ENCODE measurements at regions not wholly inside any gene's neighbourhood (a gene's known extent, or its start where the extent isn't known, plus 50 kb on each side); places are given as distances from the start of the nearest gene placed in this dataset.
A peak's percentile ranks its signal among the peaks of the same experiment; 100 is the strongest.

DNA sequence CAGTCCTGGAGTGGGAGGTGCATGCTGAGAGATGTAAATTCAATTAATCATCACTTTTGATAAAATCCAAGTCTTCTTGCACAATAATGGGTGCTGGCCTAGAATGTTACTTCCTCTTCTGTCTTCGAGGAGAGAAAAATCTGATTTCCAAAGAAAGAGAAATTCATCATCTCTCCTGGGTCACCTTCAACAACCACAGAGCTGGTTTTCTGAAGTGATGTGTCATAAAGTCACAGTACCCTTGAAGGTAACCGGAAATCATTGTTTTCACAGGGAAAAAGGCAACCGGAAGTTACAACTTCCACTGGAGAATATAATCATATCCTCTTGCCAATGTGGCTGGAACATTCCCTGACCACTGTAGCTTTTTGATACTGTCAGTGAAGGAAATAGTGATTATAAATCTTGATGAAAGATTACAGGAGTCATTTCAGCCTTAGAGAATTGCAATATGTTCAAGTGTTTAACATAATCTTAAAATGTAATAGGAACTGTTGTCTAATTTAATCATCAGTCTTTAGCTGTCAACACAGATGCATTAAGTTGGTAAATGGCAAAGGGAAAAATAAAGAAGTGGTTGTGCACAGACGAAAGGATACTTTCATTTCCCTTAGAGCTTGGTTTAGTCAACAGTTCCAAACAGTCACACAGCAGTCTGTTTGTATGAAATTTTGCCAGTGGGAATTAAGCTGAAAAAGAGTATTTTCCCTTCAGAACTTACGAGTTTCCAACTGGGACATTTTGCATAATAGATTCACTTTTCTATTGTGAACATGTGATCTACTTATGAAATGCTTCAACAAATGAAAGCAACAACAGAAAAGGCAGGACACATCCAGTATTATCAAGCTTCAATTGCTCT lies 106.5 kb upstream of the SLC4A7 start:
- Histone ChIP-seq H3K4me1 (peaks cover 8 to 20% of the 10 kb centered on the region in 2 donors), H3K36me3 (no peaks in the 10 kb centered on the region), H3K27ac (peak overlapping the region; percentile 77 to 92), H3K9me3 (no peaks in the 10 kb centered on the region), H3K4me3 (peak overlapping the region in 2 of 3 donors; percentile 3 to 19), H3K27me3 (no peaks in the 10 kb centered on the region)
- no peak for DNase-seq (ENCODE audit: low spot score in 2 of 2)
- peak in 1 of 3 donors; percentile 17 for TF ChIP-seq POLR2AphosphoS5 (IDR thresholded peaks at IDR 0.05)
- TF ChIP-seq, protein P1, sequence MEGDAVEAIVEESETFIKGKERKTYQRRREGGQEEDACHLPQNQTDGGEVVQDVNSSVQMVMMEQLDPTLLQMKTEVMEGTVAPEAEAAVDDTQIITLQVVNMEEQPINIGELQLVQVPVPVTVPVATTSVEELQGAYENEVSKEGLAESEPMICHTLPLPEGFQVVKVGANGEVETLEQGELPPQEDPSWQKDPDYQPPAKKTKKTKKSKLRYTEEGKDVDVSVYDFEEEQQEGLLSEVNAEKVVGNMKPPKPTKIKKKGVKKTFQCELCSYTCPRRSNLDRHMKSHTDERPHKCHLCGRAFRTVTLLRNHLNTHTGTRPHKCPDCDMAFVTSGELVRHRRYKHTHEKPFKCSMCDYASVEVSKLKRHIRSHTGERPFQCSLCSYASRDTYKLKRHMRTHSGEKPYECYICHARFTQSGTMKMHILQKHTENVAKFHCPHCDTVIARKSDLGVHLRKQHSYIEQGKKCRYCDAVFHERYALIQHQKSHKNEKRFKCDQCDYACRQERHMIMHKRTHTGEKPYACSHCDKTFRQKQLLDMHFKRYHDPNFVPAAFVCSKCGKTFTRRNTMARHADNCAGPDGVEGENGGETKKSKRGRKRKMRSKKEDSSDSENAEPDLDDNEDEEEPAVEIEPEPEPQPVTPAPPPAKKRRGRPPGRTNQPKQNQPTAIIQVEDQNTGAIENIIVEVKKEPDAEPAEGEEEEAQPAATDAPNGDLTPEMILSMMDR (IDR thresholded peaks at IDR 0.05), result no peak
- intact Hi-C loops (cut with DNase I; ENCODE audit: low total_unique reads), result no loop called here

GRCh38 chr3:27589795-27590194 lies 105.6 kb upstream of the SLC4A7 start:
- Histone ChIP-seq H3K9me3 (no peaks in the 10 kb centered on the region), H3K4me3 (no peak overlapping the region), H3K4me1 (peaks cover 8 to 14% of the 10 kb centered on the region in 2 donors), H3K36me3 (no peaks in the 10 kb centered on the region), H3K27me3 (no peaks in the 10 kb centered on the region), H3K27ac (peak overlapping the region; percentile 77 to 92)
- DNase-seq (ENCODE audit: low spot score in 2 of 2), result no peak
- intact Hi-C loops (cut with DNase I; ENCODE audit: low total_unique reads), result no loop called here
- no peak for TF ChIP-seq POLR2AphosphoS5 (IDR thresholded peaks at IDR 0.05)
- no peak for TF ChIP-seq POLR2A (IDR thresholded peaks at IDR 0.05)
- TF ChIP-seq, protein P1 (IDR thresholded peaks at IDR 0.05), result no peak

GRCh38 chr3:27585429-27585828 lies 101.2 kb upstream of the SLC4A7 start:
- TF ChIP-seq POLR2A (IDR thresholded peaks at IDR 0.05), result no peak
- Histone ChIP-seq H3K27ac (no peak overlapping the region), H3K9me3 (no peaks in the 10 kb centered on the region), H3K27me3 (no peaks in the 10 kb centered on the region), H3K36me3 (no peaks in the 10 kb centered on the region), H3K4me3 (no peak overlapping the region), H3K4me1 (peaks cover 4% of the 10 kb centered on the region in 2 donors)
- DNase-seq (ENCODE audit: low spot score in 2 of 2), result no peak
- intact Hi-C loops (cut with DNase I; ENCODE audit: low total_unique reads), result no loop called here

- no peak for DNase-seq (ENCODE audit: low spot score in 2 of 2)
- Histone ChIP-seq H3K9me3 (no peaks in the 10 kb centered on the region), H3K27me3 (no peaks in the 10 kb centered on the region), H3K4me1 (peaks cover 1 to 4% of the 10 kb centered on the region in 2 donors), H3K36me3 (no peaks in the 10 kb centered on the region), H3K4me3 (no peak overlapping the region), H3K27ac (no peak overlapping the region)
- TF ChIP-seq POLR2A (IDR thresholded peaks at IDR 0.05) (no peak), POLR2AphosphoS5 (IDR thresholded peaks at IDR 0.05) (no peak)
- TF ChIP-seq, protein P1 (IDR thresholded peaks at IDR 0.05), result no peak
- intact Hi-C loops (cut with DNase I; ENCODE audit: low total_unique reads), result no loop called here
Observed at GRCh38 chr3:27584874-27585273, 100.7 kb upstream of the SLC4A7 start.

DNA sequence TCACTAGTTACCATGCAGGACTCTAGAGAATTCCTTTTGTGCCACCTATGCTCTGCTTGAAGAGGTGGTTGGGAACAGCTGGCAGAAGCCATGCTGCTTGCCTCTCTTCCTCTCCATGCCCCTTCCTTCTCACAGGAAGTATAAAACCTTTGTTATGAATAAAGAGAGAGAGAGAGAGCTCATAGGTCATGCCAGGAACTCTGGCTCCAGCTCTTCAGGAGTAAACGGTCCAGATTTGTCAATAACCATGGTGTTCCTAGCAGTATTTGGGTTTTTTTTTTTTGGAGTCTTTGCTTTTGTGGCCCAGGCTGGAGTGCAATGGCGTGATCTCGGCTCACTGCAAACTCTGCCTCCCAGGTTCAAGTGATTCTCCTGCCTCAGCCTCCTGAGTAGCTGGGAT lies 97.7 kb upstream of the SLC4A7 start:
- Histone ChIP-seq H3K4me3 (no peak overlapping the region), H3K27me3 (no peaks in the 10 kb centered on the region), H3K36me3 (no peaks in the 10 kb centered on the region), H3K27ac (no peak overlapping the region), H3K9me3 (no peaks in the 10 kb centered on the region), H3K4me1 (no peaks in the 10 kb centered on the region)
- no peak for DNase-seq (ENCODE audit: low spot score in 2 of 2)
- no peak for TF ChIP-seq POLR2AphosphoS5 (IDR thresholded peaks at IDR 0.05)
- TF ChIP-seq, protein P1 (IDR thresholded peaks at IDR 0.05), result no peak
- TF ChIP-seq POLR2A (IDR thresholded peaks at IDR 0.05), result no peak
- intact Hi-C loops (cut with DNase I; ENCODE audit: low total_unique reads), result no loop called here
